22Rv1 (cell line): ENCODE measurements at regions not wholly inside any gene's neighbourhood (a gene's known extent, or its start where the extent isn't known, plus 50 kb on each side); places are given as distances from the start of the nearest gene placed in this dataset.

Experiments used
- CTCF ChIP-seq: fragments of 450-650 bp; IDR thresholded peaks from 2 replicates; pipeline ENCODE4 v1.5.1; 2017; ENCODE audit warnings: mild to moderate bottlenecking
- ZFX ChIP-seq: fragments of 450-650 bp; IDR thresholded peaks from 2 replicates; pipeline ENCODE4 v1.6.1; 2017; ENCODE audit warnings: antibody characterized with exemption, borderline replicate concordance

DNA sequence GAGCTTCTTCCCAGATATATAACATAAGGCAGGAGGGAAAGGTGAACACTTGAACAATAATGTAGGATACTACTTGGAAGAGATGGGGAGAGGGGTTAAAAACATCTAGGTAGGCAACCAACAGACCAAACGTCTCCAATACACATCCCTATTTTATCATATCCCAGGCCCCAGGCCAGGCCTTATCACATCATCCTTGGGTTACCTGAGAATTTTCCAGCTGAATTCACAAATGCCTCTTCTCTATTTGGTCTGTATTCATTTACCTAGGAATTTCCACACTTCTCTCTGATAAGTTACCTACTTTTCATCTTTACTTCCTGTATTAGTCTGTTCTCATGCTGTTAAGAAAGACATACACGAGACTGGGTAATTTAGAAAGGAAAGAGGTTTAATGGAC is 141.9 kb upstream of the C1orf21 start:
- TF ChIP-seq CTCF (no peak), ZFX (no peak)
